Kidney (tissue), 13 donors: ENCODE measurements at regions not wholly inside any gene's neighbourhood (a gene's known extent, or its start where the extent isn't known, plus 50 kb on each side); places are given as distances from the start of the nearest gene placed in this dataset.

ENCODE experiments used
- DNase-seq, 5 donors: peaks; one replicate each; pipeline ENCODE4 v3.0.0-alpha.2; 2013 to 2020
- FAIRE-seq: peaks from 2 replicates; lab custom pipeline; 2012; peaks lifted over from hg19 to GRCh38; lab: Jason Lieb, UNC
- H3K27ac ChIP-seq, 2 donors: one replicate each; pipeline ENCODE4 v1.7.0; 2013; ENCODE audit warnings: low read depth in 2 of 2, low read length in 2 of 2, inconsistent platforms in 1 of 2
- H3K27me3 ChIP-seq: one replicate; pipeline ENCODE4 v1.7.1; 2013; ENCODE audit warnings: low read length, inconsistent platforms; ENCODE audit not compliant: control insufficient read depth, insufficient read depth
- H3K36me3 ChIP-seq, 3 donors: one replicate each; pipeline versions ENCODE4 v1.7.0 to v1.7.1; 2013; ENCODE audit warnings: low read length in 3 of 3, control low read depth in 1 of 3, inconsistent platforms in 1 of 3; ENCODE audit not compliant: insufficient read depth in 3 of 3, control insufficient read depth in 2 of 3
- H3K4me1 ChIP-seq, 3 donors: one replicate each; pipeline versions ENCODE4 v1.7.0 to v1.7.1; 2013; ENCODE audit warnings: low read length in 3 of 3, inconsistent platforms in 1 of 3, low read depth in 1 of 3; ENCODE audit not compliant: control insufficient read depth in 2 of 3, insufficient read depth in 2 of 3
- H3K4me3 ChIP-seq, 3 donors: one replicate each; pipeline versions ENCODE4 v1.7.0 to v1.8.1; 2013; ENCODE audit warnings: low read length in 3 of 3, control low read depth in 1 of 3, inconsistent platforms in 1 of 3
- H3K9ac ChIP-seq, 3 donors: one replicate each; pipeline versions ENCODE4 v1.7.0 to v1.7.1; 2013; ENCODE audit warnings: low read length in 3 of 3, control low read depth in 1 of 3, inconsistent platforms in 1 of 3
- H3K9me3 ChIP-seq, 3 donors: one replicate each; pipeline versions ENCODE4 v1.7.0 to v1.7.1; 2013; ENCODE audit warnings: low read length in 3 of 3, control low read depth in 1 of 3, inconsistent platforms in 1 of 3; ENCODE audit not compliant: control insufficient read depth in 2 of 3, insufficient read depth in 1 of 3
- intact Hi-C: fragments of 100-400 bp; cut with DNase I; formaldehyde crosslinking; loops from one replicate; pipeline ENCODE4 v1.11.1; 2022
- TF ChIP-seq, protein P1 (sequence below): IDR thresholded peaks from 3 replicates; pipeline ENCODE4 v1.5.1; 2012; ENCODE audit warnings: mild to moderate bottlenecking, moderate library complexity, borderline replicate concordance; ENCODE audit not compliant: insufficient read depth; ENCODE audit errors: extremely low read depth
- donor health status: control.
- donor health status: control.
- donor health status: control.
- donor health status: control.
- donor health status: control.
- donor health status: DM: yes; HTN: yes; CAD: no.
- donor health status: Normal renal cell carcinoma (clear cell type).

- no peaks in the 10 kb centered on the region for H3K4me1 ChIP-seq
- FAIRE-seq = no peak
- TF ChIP-seq, protein P1, sequence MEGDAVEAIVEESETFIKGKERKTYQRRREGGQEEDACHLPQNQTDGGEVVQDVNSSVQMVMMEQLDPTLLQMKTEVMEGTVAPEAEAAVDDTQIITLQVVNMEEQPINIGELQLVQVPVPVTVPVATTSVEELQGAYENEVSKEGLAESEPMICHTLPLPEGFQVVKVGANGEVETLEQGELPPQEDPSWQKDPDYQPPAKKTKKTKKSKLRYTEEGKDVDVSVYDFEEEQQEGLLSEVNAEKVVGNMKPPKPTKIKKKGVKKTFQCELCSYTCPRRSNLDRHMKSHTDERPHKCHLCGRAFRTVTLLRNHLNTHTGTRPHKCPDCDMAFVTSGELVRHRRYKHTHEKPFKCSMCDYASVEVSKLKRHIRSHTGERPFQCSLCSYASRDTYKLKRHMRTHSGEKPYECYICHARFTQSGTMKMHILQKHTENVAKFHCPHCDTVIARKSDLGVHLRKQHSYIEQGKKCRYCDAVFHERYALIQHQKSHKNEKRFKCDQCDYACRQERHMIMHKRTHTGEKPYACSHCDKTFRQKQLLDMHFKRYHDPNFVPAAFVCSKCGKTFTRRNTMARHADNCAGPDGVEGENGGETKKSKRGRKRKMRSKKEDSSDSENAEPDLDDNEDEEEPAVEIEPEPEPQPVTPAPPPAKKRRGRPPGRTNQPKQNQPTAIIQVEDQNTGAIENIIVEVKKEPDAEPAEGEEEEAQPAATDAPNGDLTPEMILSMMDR = no peak
- DNase-seq = no peak
- no peaks in the 10 kb centered on the region for H3K36me3 ChIP-seq
- no peak overlapping the region for H3K9ac ChIP-seq
- H3K27me3 ChIP-seq = no peaks in the 10 kb centered on the region
- intact Hi-C loops = no loop called here
- H3K9me3 ChIP-seq = no peaks in the 10 kb centered on the region
- H3K27ac ChIP-seq = no peak overlapping the region
- H3K4me3 ChIP-seq = no peak overlapping the region
Measured at GRCh38 chr3:83738202-83738601, 1220.6 kb upstream of the CADM2 start.

DNA sequence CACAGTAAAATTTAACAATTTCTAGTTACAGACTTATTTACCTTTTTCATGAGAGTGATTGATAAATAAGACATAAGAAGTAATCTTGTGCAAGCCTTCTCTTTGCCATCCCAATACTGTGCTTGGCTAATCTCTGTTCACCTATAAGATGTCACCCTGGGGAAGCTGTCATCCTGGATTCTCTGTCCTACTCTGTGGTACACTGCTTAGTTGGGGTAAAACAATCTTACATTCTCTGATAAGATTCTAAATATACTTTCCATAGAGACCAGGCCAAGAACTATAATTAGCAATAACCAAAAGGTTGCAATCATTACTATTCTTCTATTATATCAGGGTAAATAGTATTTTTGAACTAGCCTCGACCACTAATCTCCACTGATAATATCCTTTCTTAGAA, 1218.3 kb upstream of the CADM2 start:
- no peak overlapping the region for H3K9ac ChIP-seq
- H3K27me3 ChIP-seq = no peaks in the 10 kb centered on the region
- no peak overlapping the region for H3K4me3 ChIP-seq
- TF ChIP-seq, protein P1 = no peak
- no peaks in the 10 kb centered on the region for H3K4me1 ChIP-seq
- FAIRE-seq (no peak), DNase-seq (no peak)
- H3K27ac ChIP-seq = no peak overlapping the region
- H3K36me3 ChIP-seq = no peaks in the 10 kb centered on the region
- intact Hi-C loops = no loop called here
- no peaks in the 10 kb centered on the region for H3K9me3 ChIP-seq

GRCh38 chr3:83765956-83766355, 1192.8 kb upstream of the CADM2 start:
- Histone ChIP-seq H3K27ac (no peak overlapping the region), H3K9ac (no peak overlapping the region), H3K9me3 (no peaks in the 10 kb centered on the region), H3K4me3 (no peak overlapping the region), H3K36me3 (no peaks in the 10 kb centered on the region), H3K27me3 (no peaks in the 10 kb centered on the region), H3K4me1 (no peaks in the 10 kb centered on the region)
- intact Hi-C loops = no loop called here
- FAIRE-seq (no peak), DNase-seq (no peak)
- TF ChIP-seq, protein P1 = no peak
